ENCODE measurements at regions not wholly inside any gene's neighbourhood (a gene's known extent, or its start where the extent isn't known, plus 50 kb on each side); places are given as distances from the start of the nearest gene placed in this dataset.

DNA sequence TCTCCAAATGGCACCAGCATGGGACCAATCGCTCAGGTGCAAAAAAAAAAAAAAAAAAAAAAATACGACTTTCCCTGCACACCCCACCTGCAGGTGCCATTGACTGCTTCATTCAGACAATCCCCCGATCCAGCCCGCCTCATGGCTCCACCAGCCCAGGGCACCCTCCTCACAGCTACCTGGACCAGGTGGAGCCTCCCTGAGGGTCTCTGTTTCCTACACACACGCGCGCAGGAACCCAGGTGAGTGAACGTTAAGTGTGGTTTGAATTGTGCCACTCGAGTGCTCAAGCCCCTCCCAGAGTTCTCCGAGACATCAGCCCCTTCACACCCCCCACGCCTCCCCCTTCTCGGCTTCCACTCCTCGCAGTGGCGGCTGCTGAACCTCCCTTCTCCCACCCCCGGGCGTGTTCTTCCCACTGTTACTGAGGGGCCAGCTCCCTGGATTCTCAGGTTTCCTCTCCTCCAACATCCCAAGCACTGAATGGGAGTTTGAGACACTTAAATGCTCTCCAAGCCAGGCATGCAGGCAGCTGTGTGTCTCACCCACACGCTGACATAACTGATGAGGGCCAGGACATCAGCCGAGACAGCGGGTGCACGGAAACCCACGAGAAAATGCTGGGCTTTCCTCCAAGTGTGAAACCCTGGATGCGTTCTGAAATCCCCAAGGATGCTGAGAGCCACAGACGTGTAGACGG is 88.8 kb upstream of the SNTG2 start:
- Histone ChIP-seq H3K36me3 (ENCODE audit: control insufficient read depth in 2 of 2, insufficient read depth in 2 of 2, low read length in 2 of 2) (no peaks in the 10 kb centered on the region), H3K27ac (ENCODE audit: low read depth in 2 of 2, low read length in 2 of 2) (no peak overlapping the region), H3K4me1 (ENCODE audit: control insufficient read depth in 2 of 2, insufficient read depth in 2 of 2, low read length in 2 of 2) (no peaks in the 10 kb centered on the region), H3K9me3 (ENCODE audit: control insufficient read depth in 2 of 2, low read length in 2 of 2) (no peaks in the 10 kb centered on the region), H3K27me3 (ENCODE audit: control insufficient read depth in 2 of 2, insufficient read depth in 2 of 2, low read length in 2 of 2) (no peaks in the 10 kb centered on the region), H3K4me3 (ENCODE audit: low read length in 2 of 2) (no peak overlapping the region), H3K9ac (ENCODE audit: low read depth in 1 of 2, low read length in 2 of 2) (no peak overlapping the region)

DNA sequence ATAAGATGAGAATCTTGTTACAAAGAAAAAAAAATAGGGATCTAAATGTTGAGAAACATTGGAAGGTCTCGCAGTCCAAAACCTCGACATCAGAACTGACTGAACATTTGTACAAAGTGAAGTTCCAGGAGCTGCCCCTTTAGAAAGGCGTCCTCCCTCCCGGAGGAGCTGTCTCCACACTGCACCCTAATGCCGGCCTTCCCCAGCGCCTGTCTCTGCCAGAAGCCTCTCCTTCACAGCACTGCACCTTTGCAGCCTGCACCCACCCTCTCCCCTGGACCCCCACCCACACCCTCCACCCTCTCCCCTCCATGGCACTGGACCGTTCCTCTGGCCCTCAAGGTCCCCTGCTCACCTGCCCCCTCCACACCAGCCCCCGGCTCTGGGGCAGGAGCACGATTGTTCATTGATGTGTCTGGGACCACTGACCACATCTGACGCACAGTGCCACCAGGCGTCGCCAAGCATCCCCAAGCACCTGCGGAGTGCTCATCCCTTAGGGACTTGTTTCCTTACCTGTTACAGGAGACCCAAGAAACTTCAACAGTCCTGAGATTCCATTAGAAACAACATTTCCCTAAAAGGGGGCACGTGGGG is 90.3 kb upstream of the SNTG2 start:
- no peaks in the 10 kb centered on the region for H3K4me1 ChIP-seq (ENCODE audit: control insufficient read depth in 2 of 2, insufficient read depth in 2 of 2, low read length in 2 of 2)
- H3K9me3 ChIP-seq (ENCODE audit: control insufficient read depth in 2 of 2, low read length in 2 of 2), result no peaks in the 10 kb centered on the region
- no peaks in the 10 kb centered on the region for H3K36me3 ChIP-seq (ENCODE audit: control insufficient read depth in 2 of 2, insufficient read depth in 2 of 2, low read length in 2 of 2)
- H3K27ac ChIP-seq (ENCODE audit: low read depth in 2 of 2, low read length in 2 of 2), result no peak overlapping the region
- H3K27me3 ChIP-seq (ENCODE audit: control insufficient read depth in 2 of 2, insufficient read depth in 2 of 2, low read length in 2 of 2), result no peaks in the 10 kb centered on the region
- H3K9ac ChIP-seq (ENCODE audit: low read depth in 1 of 2, low read length in 2 of 2), result no peak overlapping the region
- no peak overlapping the region for H3K4me3 ChIP-seq (ENCODE audit: low read length in 2 of 2)

DNA sequence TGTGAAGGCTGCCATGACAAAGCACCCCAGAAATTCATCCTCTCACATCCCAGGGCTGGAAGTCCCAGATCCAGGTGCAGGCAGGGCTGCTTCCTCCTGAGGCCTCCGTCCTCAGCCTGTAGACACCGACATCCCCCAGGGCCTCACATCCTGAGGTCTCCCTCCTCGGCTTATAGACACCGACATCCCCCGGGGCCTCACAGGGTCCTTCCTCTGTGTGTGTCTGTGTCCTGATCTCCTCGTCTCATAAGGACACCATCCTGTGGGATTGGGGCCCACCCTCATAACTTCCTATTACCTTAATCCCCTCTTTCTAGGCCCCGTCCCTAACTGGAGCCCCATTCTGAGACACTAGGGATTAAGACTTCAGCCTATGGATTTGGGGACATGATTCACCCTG is 92.0 kb upstream of the SNTG2 start:
- Histone ChIP-seq H3K4me3 (ENCODE audit: low read length in 2 of 2) (no peak overlapping the region), H3K9me3 (ENCODE audit: control insufficient read depth in 2 of 2, low read length in 2 of 2) (no peaks in the 10 kb centered on the region), H3K27me3 (ENCODE audit: control insufficient read depth in 2 of 2, insufficient read depth in 2 of 2, low read length in 2 of 2) (no peaks in the 10 kb centered on the region), H3K9ac (ENCODE audit: low read depth in 1 of 2, low read length in 2 of 2) (no peak overlapping the region), H3K4me1 (ENCODE audit: control insufficient read depth in 2 of 2, insufficient read depth in 2 of 2, low read length in 2 of 2) (no peaks in the 10 kb centered on the region), H3K27ac (ENCODE audit: low read depth in 2 of 2, low read length in 2 of 2) (no peak overlapping the region), H3K36me3 (ENCODE audit: control insufficient read depth in 2 of 2, insufficient read depth in 2 of 2, low read length in 2 of 2) (no peaks in the 10 kb centered on the region)

DNA sequence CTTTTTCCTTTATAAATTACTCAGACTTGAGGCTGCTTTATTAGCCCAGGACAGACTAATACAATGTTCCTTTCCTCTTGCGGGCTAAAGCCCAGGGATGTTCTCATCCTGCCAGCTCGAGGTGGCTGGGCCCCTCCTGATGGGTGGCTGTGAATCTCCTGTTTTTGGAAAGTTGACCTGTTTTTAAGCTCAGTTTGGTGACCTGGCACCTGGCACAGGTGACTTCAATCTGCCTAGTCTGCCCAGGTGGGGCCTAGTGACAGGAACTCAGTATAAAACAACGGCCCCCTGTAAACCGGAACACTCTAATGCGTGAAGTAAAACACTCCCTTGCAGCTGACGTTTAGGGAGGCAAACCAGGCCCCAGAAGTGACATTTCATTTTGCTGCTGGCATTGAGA is 92.7 kb upstream of the SNTG2 start:
- H3K9me3 ChIP-seq (ENCODE audit: control insufficient read depth in 2 of 2, low read length in 2 of 2), result no peaks in the 10 kb centered on the region

DNA sequence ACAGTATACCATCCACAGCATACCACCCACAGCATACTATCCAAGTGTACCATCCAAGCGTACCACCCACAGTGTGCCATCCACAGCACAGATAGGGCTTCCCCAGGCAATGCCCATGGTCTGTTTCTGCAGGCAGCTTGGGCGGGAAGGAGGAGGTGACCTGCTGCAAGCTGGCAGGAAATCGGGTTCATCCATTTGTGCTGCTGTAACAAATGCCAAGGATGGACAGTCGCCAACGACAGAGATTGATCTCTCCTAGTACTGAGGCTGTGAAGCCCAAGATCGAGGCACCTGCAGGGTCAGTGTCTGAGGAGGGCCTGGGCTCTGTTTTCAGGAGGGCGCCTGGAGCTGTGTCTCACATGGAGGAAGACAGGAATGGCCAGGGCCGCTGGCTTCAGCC is 93.6 kb upstream of the SNTG2 start:
- H3K9ac ChIP-seq (ENCODE audit: low read depth in 1 of 2, low read length in 2 of 2), result no peak overlapping the region

More for the DNA sequence above, 92.7 kb upstream of the SNTG2 start:
- no peaks in the 10 kb centered on the region for H3K36me3 ChIP-seq (ENCODE audit: control insufficient read depth in 2 of 2, insufficient read depth in 2 of 2, low read length in 2 of 2)
- no peak overlapping the region for H3K4me3 ChIP-seq (ENCODE audit: low read length in 2 of 2)
- H3K4me1 ChIP-seq (ENCODE audit: control insufficient read depth in 2 of 2, insufficient read depth in 2 of 2, low read length in 2 of 2), result no peaks in the 10 kb centered on the region
- H3K9ac ChIP-seq (ENCODE audit: low read depth in 1 of 2, low read length in 2 of 2), result no peak overlapping the region
- H3K27ac ChIP-seq (ENCODE audit: low read depth in 2 of 2, low read length in 2 of 2), result no peak overlapping the region
- no peaks in the 10 kb centered on the region for H3K27me3 ChIP-seq (ENCODE audit: control insufficient read depth in 2 of 2, insufficient read depth in 2 of 2, low read length in 2 of 2)

DNA sequence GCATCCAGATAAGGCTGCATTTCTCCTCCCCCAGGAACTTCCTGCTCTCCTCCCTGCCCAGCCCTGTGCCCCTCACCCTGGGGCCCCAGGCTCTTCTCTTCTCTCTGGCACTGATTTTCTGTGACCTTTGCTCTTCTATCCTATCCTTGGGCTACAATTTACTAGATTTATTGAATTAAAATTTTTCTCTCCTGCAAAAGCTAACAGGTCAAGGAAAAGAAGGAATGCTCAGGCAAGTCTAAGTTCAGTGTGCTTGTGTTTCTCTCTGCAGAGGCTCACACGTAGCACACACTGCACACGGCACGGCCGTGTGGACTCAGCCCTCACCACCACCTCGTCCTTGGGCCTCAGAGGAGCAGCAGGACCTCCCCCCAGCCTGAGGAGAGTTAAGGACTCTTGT is 94.2 kb upstream of the SNTG2 start:
- Histone ChIP-seq H3K27me3 (ENCODE audit: control insufficient read depth in 2 of 2, insufficient read depth in 2 of 2, low read length in 2 of 2) (no peaks in the 10 kb centered on the region), H3K4me1 (ENCODE audit: control insufficient read depth in 2 of 2, insufficient read depth in 2 of 2, low read length in 2 of 2) (no peaks in the 10 kb centered on the region), H3K4me3 (ENCODE audit: low read length in 2 of 2) (no peak overlapping the region), H3K9ac (ENCODE audit: low read depth in 1 of 2, low read length in 2 of 2) (no peak overlapping the region), H3K36me3 (ENCODE audit: control insufficient read depth in 2 of 2, insufficient read depth in 2 of 2, low read length in 2 of 2) (no peaks in the 10 kb centered on the region), H3K9me3 (ENCODE audit: control insufficient read depth in 2 of 2, low read length in 2 of 2) (no peaks in the 10 kb centered on the region), H3K27ac (ENCODE audit: low read depth in 2 of 2, low read length in 2 of 2) (no peak overlapping the region)

More for the DNA sequence above, 93.6 kb upstream of the SNTG2 start:
- H3K4me1 ChIP-seq (ENCODE audit: control insufficient read depth in 2 of 2, insufficient read depth in 2 of 2, low read length in 2 of 2), result no peaks in the 10 kb centered on the region
- no peaks in the 10 kb centered on the region for H3K36me3 ChIP-seq (ENCODE audit: control insufficient read depth in 2 of 2, insufficient read depth in 2 of 2, low read length in 2 of 2)
- H3K4me3 ChIP-seq (ENCODE audit: low read length in 2 of 2), result no peak overlapping the region
- H3K27me3 ChIP-seq (ENCODE audit: control insufficient read depth in 2 of 2, insufficient read depth in 2 of 2, low read length in 2 of 2), result no peaks in the 10 kb centered on the region
- H3K9me3 ChIP-seq (ENCODE audit: control insufficient read depth in 2 of 2, low read length in 2 of 2), result no peaks in the 10 kb centered on the region
- no peak overlapping the region for H3K27ac ChIP-seq (ENCODE audit: low read depth in 2 of 2, low read length in 2 of 2)

DNA sequence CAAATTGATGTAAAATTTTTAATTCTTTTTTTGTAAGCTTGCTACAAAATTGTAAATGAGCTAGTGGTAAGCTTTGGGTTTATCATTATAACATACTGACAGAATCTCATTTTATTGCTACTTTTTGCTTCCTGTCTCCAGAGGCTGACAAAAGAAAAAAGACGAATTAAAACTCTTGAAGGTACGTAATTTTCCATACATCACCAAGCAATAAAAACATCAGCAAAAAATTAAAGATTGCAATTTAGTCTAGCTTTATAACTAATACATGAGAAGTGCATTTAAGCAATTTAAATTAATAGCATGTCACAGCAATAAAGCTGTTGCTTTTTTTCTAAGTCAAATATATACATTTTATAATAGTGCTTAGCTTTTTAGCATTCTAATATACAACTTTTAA is 94.6 kb upstream of the SNTG2 start:
- no peak overlapping the region for H3K4me3 ChIP-seq (ENCODE audit: low read length in 2 of 2)

DNA sequence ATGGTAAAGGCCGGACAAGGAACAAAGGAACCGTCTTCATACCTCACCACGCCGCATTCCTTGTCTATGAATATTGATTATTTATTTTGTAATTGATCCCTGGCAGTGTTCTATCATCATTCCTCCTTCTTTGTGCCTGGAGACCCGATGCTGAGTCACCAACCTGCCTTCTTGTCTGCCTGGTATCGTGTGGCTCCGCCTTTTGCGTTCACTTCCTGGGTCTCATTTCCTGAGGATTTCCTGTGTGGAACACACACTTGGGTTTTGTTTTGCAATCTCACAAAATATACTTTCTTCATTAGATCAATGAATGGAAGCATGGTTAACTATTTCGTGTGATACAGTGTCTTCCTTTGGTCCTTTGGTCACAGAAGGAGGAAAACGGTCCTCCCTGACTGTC is 95.5 kb upstream of the SNTG2 start:
- Histone ChIP-seq H3K27ac (ENCODE audit: low read depth in 2 of 2, low read length in 2 of 2) (no peak overlapping the region), H3K36me3 (ENCODE audit: control insufficient read depth in 2 of 2, insufficient read depth in 2 of 2, low read length in 2 of 2) (no peaks in the 10 kb centered on the region), H3K27me3 (ENCODE audit: control insufficient read depth in 2 of 2, insufficient read depth in 2 of 2, low read length in 2 of 2) (no peaks in the 10 kb centered on the region)

More for the DNA sequence above, 94.6 kb upstream of the SNTG2 start:
- no peaks in the 10 kb centered on the region for H3K4me1 ChIP-seq (ENCODE audit: control insufficient read depth in 2 of 2, insufficient read depth in 2 of 2, low read length in 2 of 2)
- no peaks in the 10 kb centered on the region for H3K9me3 ChIP-seq (ENCODE audit: control insufficient read depth in 2 of 2, low read length in 2 of 2)
- H3K27ac ChIP-seq (ENCODE audit: low read depth in 2 of 2, low read length in 2 of 2), result no peak overlapping the region
- no peaks in the 10 kb centered on the region for H3K36me3 ChIP-seq (ENCODE audit: control insufficient read depth in 2 of 2, insufficient read depth in 2 of 2, low read length in 2 of 2)
- H3K27me3 ChIP-seq (ENCODE audit: control insufficient read depth in 2 of 2, insufficient read depth in 2 of 2, low read length in 2 of 2), result no peaks in the 10 kb centered on the region
- H3K9ac ChIP-seq (ENCODE audit: low read depth in 1 of 2, low read length in 2 of 2), result no peak overlapping the region

DNA sequence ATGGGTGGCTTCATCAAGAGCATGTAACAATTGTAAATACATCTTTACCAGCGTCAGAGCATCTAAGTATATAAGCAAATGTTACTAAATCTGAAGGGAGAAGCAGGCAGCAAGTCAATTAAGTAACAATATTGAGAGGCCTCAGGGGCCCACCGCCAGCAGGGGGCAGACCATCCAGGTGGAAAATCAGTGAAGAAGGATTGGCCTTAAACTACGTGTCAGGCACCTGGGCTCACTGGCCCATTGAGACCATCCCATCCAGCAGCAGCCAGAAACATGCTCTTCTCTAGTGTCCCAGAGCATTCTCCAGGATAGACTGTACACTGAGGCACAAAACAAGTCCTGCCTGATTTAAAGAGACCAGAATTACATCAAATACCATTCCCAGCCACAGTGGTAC is 96.2 kb upstream of the SNTG2 start:
- Histone ChIP-seq H3K27me3 (ENCODE audit: control insufficient read depth in 2 of 2, insufficient read depth in 2 of 2, low read length in 2 of 2) (no peaks in the 10 kb centered on the region), H3K4me1 (ENCODE audit: control insufficient read depth in 2 of 2, insufficient read depth in 2 of 2, low read length in 2 of 2) (no peaks in the 10 kb centered on the region), H3K27ac (ENCODE audit: low read depth in 2 of 2, low read length in 2 of 2) (no peak overlapping the region), H3K4me3 (ENCODE audit: low read length in 2 of 2) (no peak overlapping the region), H3K36me3 (ENCODE audit: control insufficient read depth in 2 of 2, insufficient read depth in 2 of 2, low read length in 2 of 2) (no peaks in the 10 kb centered on the region), H3K9me3 (ENCODE audit: control insufficient read depth in 2 of 2, low read length in 2 of 2) (no peaks in the 10 kb centered on the region), H3K9ac (ENCODE audit: low read depth in 1 of 2, low read length in 2 of 2) (no peak overlapping the region)

More for the DNA sequence above, 95.5 kb upstream of the SNTG2 start:
- Histone ChIP-seq H3K4me1 (ENCODE audit: control insufficient read depth in 2 of 2, insufficient read depth in 2 of 2, low read length in 2 of 2) (no peaks in the 10 kb centered on the region), H3K4me3 (ENCODE audit: low read length in 2 of 2) (no peak overlapping the region), H3K9me3 (ENCODE audit: control insufficient read depth in 2 of 2, low read length in 2 of 2) (no peaks in the 10 kb centered on the region), H3K9ac (ENCODE audit: low read depth in 1 of 2, low read length in 2 of 2) (no peak overlapping the region)

DNA sequence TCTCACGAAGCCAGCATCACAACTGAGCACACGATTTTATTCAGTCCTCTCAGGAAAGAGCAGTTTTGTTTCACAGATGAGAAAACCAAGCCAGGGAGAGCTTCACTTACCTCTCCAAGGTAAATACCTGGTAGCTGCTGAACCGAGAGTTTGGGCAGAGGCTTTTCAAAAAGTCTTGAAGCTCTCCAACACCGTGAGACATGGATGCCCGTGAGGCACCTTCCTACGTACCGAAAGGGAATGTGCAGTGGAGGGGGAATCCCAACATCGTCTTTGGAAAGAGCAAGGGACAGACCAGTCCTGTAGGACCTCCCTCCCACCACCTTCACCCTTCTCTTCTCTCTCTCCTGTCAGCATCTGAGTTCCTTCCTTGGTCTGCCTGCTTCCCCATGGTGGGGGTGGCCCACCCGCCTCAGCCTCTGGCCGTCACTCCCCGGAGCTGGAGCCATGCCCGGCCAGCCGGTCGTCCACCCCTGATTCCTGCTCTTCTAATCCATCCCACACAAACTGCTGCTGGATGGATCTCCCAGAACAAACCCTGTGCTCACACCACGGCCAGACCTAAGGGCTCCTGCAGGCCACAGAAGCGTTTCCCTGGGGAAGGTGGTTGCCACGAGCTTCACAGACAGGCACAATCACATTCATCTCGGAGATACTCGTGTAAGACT is 97.3 kb upstream of the SNTG2 start:
- Histone ChIP-seq H3K27me3 (ENCODE audit: control insufficient read depth in 2 of 2, insufficient read depth in 2 of 2, low read length in 2 of 2) (no peaks in the 10 kb centered on the region), H3K9me3 (ENCODE audit: control insufficient read depth in 2 of 2, low read length in 2 of 2) (no peaks in the 10 kb centered on the region), H3K36me3 (ENCODE audit: control insufficient read depth in 2 of 2, insufficient read depth in 2 of 2, low read length in 2 of 2) (no peaks in the 10 kb centered on the region), H3K9ac (ENCODE audit: low read depth in 1 of 2, low read length in 2 of 2) (no peak overlapping the region), H3K4me1 (ENCODE audit: control insufficient read depth in 2 of 2, insufficient read depth in 2 of 2, low read length in 2 of 2) (no peaks in the 10 kb centered on the region), H3K4me3 (ENCODE audit: low read length in 2 of 2) (no peak overlapping the region), H3K27ac (ENCODE audit: low read depth in 2 of 2, low read length in 2 of 2) (no peak overlapping the region)

Data from mucosa of rectum (tissue), 2 donors.